Esophagus muscularis mucosa (tissue), 4 donors: ENCODE measurements at regions not wholly inside any gene's neighbourhood (a gene's known extent, or its start where the extent isn't known, plus 50 kb on each side); places are given as distances from the start of the nearest gene placed in this dataset.

Experiments
- DNase-seq: peaks from one replicate; pipeline ENCODE4 v3.0.0-alpha.2; 2017; ENCODE audit errors: extremely low spot score
- H3K27ac ChIP-seq, 4 donors: fragments of 200-600 bp; sonication (generic); replicated peaks in 1 of 4; 1 replicate in 3 of 4; 2 replicates in 1 of 4; pipeline ENCODE4 v1.5.1; 2016 to 2019; ENCODE audit warnings: mild to moderate bottlenecking in 1 of 4
- H3K27me3 ChIP-seq, 4 donors: fragments of 200-600 bp; sonication (generic); one replicate each; pipeline versions ENCODE4 v1.5.1 to v1.6.0; 2016 to 2019
- H3K36me3 ChIP-seq, 4 donors: fragments of 200-600 bp; sonication (generic); one replicate each; pipeline ENCODE4 v1.5.1; 2016 to 2019
- H3K4me1 ChIP-seq, 4 donors: fragments of 200-600 bp; sonication (generic); one replicate each; pipeline ENCODE4 v1.5.1; 2016 to 2019
- H3K4me3 ChIP-seq, 4 donors: fragments of 200-600 bp; sonication (generic); 1 replicate in 2 of 4; 2 replicates in 2 of 4; pipeline ENCODE4 v1.5.1; 2016 to 2019; ENCODE audit warnings: mild to moderate bottlenecking in 4 of 4, moderate library complexity in 1 of 4
- H3K9me3 ChIP-seq, 4 donors: fragments of 200-600 bp; sonication (generic); 1 replicate in 3 of 4; 2 replicates in 1 of 4; pipeline ENCODE4 v1.5.1; 2016 to 2019
- EP300 ChIP-seq: sonication (generic); formaldehyde crosslinking; IDR thresholded peaks from one replicate; pipeline ENCODE4 v1.6.1; 2017; ENCODE audit warnings: antibody characterized with exemption
- POLR2A ChIP-seq: fragments of 450-650 bp; IDR thresholded peaks from one replicate; pipeline ENCODE4 v1.6.1; 2017; ENCODE audit warnings: antibody characterized with exemption, moderate library complexity, mild to moderate bottlenecking, low read depth
- POLR2AphosphoS5 ChIP-seq, 2 donors: sonication (generic); formaldehyde crosslinking; IDR thresholded peaks; one replicate each; pipeline ENCODE4 v1.6.1; 2017; ENCODE audit warnings: antibody characterized with exemption in 2 of 2
- WGBS: methylation state at CpG from one replicate; pipeline ENCODE4 v1.1.5; 2018; 5-methylcytosine and 5-hydroxymethylcytosine counted together
- intact Hi-C: fragments of 100-400 bp; cut with DNase I; formaldehyde crosslinking; loops from one replicate; pipeline ENCODE4 v1.15.1; 2023
- TF ChIP-seq, protein P1 (sequence below), 3 experiments: fragments of 200-600 bp in 2 of 3; fragments of 450-650 bp in 1 of 3; sonication (generic) in 2 of 3; IDR thresholded peaks; one replicate each; pipeline ENCODE4 v1.5.1; 2017 to 2019; ENCODE audit warnings: antibody characterized with exemption in 3 of 3, mild to moderate bottlenecking in 2 of 3, moderate library complexity in 1 of 3

DNA sequence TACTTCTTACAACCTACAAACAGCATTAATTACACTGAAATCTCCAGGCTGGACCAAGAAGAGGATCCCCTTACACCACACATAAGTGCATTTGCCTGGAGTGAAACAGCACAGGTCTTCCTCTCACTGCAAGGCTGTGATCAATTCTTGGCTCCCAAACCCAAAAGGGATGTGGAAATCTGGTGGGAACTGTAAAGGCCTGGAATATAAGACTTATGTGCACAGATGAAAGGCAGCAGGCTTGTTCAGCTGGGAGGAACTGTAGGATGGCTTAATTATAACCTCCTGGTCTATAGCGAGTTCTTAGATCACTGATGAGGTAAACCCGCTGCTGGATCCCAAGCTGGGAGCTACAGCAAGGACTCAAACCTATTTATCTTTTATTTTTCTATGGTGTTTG lies 182.9 kb upstream of the TNC start:
- TF ChIP-seq POLR2A (no peak), EP300 (no peak), POLR2AphosphoS5 (IDR thresholded peaks at IDR 0.05) (no peak)
- TF ChIP-seq, protein P1, sequence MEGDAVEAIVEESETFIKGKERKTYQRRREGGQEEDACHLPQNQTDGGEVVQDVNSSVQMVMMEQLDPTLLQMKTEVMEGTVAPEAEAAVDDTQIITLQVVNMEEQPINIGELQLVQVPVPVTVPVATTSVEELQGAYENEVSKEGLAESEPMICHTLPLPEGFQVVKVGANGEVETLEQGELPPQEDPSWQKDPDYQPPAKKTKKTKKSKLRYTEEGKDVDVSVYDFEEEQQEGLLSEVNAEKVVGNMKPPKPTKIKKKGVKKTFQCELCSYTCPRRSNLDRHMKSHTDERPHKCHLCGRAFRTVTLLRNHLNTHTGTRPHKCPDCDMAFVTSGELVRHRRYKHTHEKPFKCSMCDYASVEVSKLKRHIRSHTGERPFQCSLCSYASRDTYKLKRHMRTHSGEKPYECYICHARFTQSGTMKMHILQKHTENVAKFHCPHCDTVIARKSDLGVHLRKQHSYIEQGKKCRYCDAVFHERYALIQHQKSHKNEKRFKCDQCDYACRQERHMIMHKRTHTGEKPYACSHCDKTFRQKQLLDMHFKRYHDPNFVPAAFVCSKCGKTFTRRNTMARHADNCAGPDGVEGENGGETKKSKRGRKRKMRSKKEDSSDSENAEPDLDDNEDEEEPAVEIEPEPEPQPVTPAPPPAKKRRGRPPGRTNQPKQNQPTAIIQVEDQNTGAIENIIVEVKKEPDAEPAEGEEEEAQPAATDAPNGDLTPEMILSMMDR (IDR thresholded peaks at IDR 0.05), result no peak
- Histone ChIP-seq H3K9me3 (no peaks in the 10 kb centered on the region), H3K36me3 (no peaks in the 10 kb centered on the region), H3K4me3 (no peak overlapping the region), H3K27me3 (no peaks in the 10 kb centered on the region), H3K4me1 (no peaks in the 10 kb centered on the region), H3K27ac (no peak overlapping the region)
- intact Hi-C loops, result no loop called here
- 100% methylated on average over 2 of the region's 2 CpGs for WGBS
- DNase-seq, result no peak

- H3K36me3 ChIP-seq, result no peaks in the 10 kb centered on the region
- no peaks in the 10 kb centered on the region for H3K4me1 ChIP-seq
- TF ChIP-seq EP300 (no peak), POLR2AphosphoS5 (IDR thresholded peaks at IDR 0.05) (no peak), POLR2A (no peak)
- TF ChIP-seq, protein P1 (IDR thresholded peaks at IDR 0.05), result no peak
- H3K27me3 ChIP-seq, result no peaks in the 10 kb centered on the region
- no peak for DNase-seq
- 85% methylated on average over 5 of the region's 5 CpGs for WGBS
- no peaks in the 10 kb centered on the region for H3K9me3 ChIP-seq
- no peak overlapping the region for H3K27ac ChIP-seq
- intact Hi-C loops, result no loop called here
- no peak overlapping the region for H3K4me3 ChIP-seq
Observed at GRCh38 chr9:115301581-115301980, 183.6 kb upstream of the TNC start.

DNA sequence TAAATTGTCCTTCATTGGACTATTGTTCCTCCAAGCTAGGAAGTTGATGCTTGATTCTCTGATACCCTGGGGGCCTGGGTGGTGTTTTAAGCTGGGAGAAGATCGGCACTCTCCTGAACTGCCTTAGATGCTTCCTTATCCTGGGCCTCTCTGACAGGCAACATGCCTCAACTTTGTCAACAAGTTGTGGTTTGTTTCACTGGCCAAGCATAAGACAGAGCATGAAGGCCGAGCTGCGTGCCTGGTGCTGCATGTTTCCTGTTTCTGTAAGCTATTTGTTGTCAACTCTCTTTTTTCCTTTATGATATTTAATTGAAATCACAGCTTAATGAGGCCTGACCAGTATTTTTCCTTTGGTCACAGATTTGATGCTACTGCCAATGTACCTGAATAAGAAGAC lies 187.6 kb upstream of the TNC start:
- intact Hi-C loops, result no loop called here
- no peak overlapping the region for H3K27ac ChIP-seq
- TF ChIP-seq POLR2AphosphoS5 (IDR thresholded peaks at IDR 0.05) (no peak), EP300 (no peak), POLR2A (no peak)
- TF ChIP-seq, protein P1 (IDR thresholded peaks at IDR 0.05), result no peak

DNA sequence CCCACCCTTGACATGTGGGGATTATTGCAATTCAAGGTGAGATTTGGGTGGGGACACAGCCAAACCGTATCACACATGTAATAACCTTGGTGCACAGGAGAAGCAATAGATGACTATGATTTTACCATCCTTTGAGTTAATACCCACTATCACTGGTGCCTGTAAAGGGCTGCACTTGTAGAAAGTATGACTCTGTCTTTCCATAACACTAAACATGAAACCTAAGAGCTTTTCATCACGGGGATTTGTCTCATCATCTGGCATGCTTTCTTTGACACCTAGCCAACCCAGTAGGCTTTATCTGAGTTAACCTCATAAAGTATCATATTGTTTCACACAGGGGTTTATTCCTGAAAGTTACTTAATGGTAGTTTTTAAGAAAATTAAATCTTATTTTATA lies 188.9 kb upstream of the TNC start:
- no peaks in the 10 kb centered on the region for H3K9me3 ChIP-seq
- WGBS, result 63% methylated on average over 2 of the region's 2 CpGs
- intact Hi-C loops, result no loop called here
- no peak for TF ChIP-seq POLR2AphosphoS5 (IDR thresholded peaks at IDR 0.05)
- TF ChIP-seq, protein P1 (IDR thresholded peaks at IDR 0.05), result no peak
- no peak for TF ChIP-seq EP300
- TF ChIP-seq POLR2A, result no peak
- H3K4me3 ChIP-seq, result no peak overlapping the region
- no peaks in the 10 kb centered on the region for H3K36me3 ChIP-seq
- no peak overlapping the region for H3K27ac ChIP-seq
- H3K4me1 ChIP-seq, result no peaks in the 10 kb centered on the region
- no peak for DNase-seq
- H3K27me3 ChIP-seq, result no peaks in the 10 kb centered on the region

More for the DNA sequence above, 187.6 kb upstream of the TNC start:
- 86% methylated on average over 2 of the region's 3 CpGs for WGBS
- no peaks in the 10 kb centered on the region for H3K36me3 ChIP-seq
- H3K4me3 ChIP-seq, result no peak overlapping the region
- H3K9me3 ChIP-seq, result no peaks in the 10 kb centered on the region
- DNase-seq, result no peak
- H3K27me3 ChIP-seq, result no peaks in the 10 kb centered on the region
- no peaks in the 10 kb centered on the region for H3K4me1 ChIP-seq

DNA sequence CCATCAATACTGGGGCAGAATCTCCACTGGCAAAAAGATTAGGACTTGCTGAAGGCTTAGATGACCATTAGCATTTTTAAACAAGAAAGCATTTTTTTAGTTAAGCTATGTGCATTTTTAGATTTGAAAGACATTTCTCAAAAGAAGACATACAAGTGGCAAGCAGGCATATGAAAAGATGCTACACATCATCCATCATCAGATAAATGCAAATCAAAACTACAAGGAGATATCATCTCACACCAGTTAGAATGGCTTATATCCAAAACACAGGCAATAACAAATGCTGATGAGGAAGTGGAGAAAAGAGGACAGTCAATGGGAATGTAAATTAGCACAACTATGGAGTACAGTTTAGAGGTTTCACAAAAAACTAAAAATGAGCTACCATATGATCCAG lies 195.6 kb upstream of the TNC start:
- Histone ChIP-seq H3K4me3 (no peak overlapping the region), H3K9me3 (peaks cover 0 to under 1% (median 0%) of the 10 kb centered on the region in 4 donors), H3K27me3 (no peaks in the 10 kb centered on the region), H3K27ac (no peak overlapping the region), H3K36me3 (no peaks in the 10 kb centered on the region), H3K4me1 (no peaks in the 10 kb centered on the region)
- no peak for TF ChIP-seq POLR2A
- no peak for TF ChIP-seq EP300
- TF ChIP-seq, protein P1 (IDR thresholded peaks at IDR 0.05), result no peak
- no peak for TF ChIP-seq POLR2AphosphoS5 (IDR thresholded peaks at IDR 0.05)
- no peak for DNase-seq
- intact Hi-C loops, result no loop called here
